ENCODE measurements at regions not wholly inside any gene's neighbourhood (a gene's known extent, or its start where the extent isn't known, plus 50 kb on each side); places are given as distances from the start of the nearest gene placed in this dataset.
"Not testable (repeated sequence)": the region's sequence is repeated elsewhere in the genome, so short reads cannot be mapped to it uniquely, and the experiment has no call there.

DNA sequence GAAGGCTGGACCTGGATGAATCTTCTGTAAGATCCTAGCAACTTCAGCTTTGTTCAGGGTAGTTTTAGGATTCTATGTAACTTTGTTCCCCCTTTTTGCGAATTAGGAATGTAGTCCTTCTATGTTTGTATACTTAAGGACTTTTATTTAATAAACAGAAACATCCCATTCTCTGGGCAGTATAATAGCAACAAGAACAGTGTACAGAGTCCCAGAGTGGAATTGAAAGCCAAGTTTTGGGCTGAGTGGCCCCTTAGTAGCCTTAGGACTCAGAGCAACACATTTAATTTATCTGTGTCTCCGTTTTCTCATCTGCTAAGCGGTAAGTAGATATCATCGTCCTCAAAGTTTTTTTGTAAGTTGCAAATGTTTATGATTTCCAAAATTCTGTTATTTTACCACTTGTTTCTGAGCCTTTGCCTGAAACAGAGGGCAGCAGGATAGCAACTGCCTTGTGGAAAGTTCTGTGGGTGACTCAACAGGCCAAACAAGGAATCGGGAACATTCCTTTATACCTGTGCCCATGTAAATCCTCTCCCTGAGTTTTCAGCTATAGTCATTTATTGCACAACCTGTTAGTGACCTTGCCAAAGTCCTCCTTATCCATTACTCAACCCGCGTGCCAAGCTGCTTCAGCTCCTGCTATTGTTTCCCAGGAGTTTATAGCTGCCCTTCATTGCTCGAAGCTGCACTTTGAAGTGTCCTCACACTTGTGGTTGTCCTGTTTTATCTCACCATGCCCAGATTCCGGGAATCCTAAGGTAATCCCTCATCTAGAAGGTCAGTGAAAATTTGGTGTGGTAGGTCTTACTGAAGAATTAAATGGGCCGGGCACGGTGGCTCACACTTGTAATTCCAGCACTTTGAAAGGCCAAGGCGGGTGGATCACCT, 199.1 kb upstream of the AHR start:
- no peak for TF ChIP-seq CTCF (IDR thresholded peaks at IDR 0.05; ENCODE audit: insufficient read depth, low read length)
- no peak overlapping the region for H3K4me3 ChIP-seq (ENCODE audit: low read depth, low read length)
- DNase-seq (ENCODE audit: low read depth) = peak; percentile 66

DNA sequence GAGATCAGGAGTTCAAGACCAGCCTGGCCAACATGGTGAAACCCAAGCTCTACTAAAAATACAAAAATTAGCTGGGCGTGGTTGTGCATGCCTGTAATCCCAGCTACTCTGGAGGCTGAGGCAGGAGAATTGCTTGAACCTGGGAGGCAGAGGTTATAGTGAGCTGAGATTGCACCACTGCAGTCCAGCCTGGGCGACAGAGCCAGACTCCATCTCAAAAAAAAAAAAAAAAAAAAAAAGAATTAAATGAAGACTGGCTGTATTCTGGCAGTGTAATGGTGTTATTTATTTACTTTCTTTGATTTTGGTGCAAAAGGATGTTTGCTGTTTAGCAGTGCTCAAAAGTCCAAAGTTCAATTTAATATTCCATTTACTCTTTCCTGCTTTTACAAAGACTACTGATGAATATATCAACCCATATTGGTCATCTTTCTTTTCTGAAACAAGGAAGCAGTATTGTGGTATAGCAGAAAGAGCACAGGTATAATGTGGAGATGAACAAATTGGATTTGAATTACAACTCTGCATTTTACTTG, 198.4 kb upstream of the AHR start:
- not testable (repeated sequence) for DNase-seq (ENCODE audit: low read depth); H3K4me3 ChIP-seq (ENCODE audit: low read depth, low read length)

- no peak for DNase-seq (ENCODE audit: low read depth)
- no peak overlapping the region for H3K4me3 ChIP-seq (ENCODE audit: low read depth, low read length)
- TF ChIP-seq CTCF (IDR thresholded peaks at IDR 0.05; ENCODE audit: insufficient read depth, low read length) = no peak
Measured at GRCh38 chr7:17101207-17101696, 197.2 kb upstream of the AHR start.

DNA sequence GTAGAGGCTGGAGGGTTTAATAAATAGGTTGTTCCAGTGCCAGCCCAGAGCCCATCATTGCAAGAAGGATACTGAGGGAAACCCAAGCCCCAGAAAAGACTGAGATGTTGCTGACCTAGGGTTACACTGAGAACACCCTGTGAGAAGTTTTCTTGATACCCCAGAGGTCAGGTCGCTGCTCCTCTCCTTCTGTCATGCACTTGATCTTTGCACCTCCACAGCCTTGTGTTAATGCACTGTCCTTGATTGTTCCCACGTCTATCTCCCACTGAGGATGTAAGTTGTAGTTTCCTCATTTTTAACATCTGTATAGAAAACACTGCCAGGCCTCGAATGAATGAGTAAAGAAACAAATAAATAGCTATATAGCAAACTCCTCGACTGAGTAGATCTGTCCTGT, 195.3 kb upstream of the AHR start:
- no peak overlapping the region for H3K4me3 ChIP-seq (ENCODE audit: low read depth, low read length)
- no peak for DNase-seq (ENCODE audit: low read depth)
- TF ChIP-seq CTCF (IDR thresholded peaks at IDR 0.05; ENCODE audit: insufficient read depth, low read length) = no peak

DNA sequence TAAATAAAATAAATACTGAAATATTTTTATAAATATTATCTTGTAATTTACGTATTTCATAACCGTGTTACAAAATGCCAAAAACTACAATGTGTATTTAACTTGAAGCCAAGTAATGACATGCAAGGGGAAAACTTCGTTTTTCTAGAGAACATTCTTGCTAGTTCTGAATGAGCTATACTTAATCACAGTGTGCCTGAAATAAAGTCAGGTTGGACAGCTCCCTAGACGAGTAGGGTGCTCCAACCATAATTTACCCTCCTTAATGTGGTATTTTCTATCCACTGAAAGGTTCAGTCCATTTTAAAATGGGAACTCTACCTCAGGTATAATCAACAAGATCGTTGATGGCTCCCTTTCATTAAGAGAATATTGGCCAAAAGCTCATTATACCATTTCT, 194.5 kb upstream of the AHR start:
- DNase-seq (ENCODE audit: low read depth) = peak; percentile 51
- H3K4me3 ChIP-seq (ENCODE audit: low read depth, low read length) = no peak overlapping the region
- TF ChIP-seq CTCF (IDR thresholded peaks at IDR 0.05; ENCODE audit: insufficient read depth, low read length) = no peak

DNA sequence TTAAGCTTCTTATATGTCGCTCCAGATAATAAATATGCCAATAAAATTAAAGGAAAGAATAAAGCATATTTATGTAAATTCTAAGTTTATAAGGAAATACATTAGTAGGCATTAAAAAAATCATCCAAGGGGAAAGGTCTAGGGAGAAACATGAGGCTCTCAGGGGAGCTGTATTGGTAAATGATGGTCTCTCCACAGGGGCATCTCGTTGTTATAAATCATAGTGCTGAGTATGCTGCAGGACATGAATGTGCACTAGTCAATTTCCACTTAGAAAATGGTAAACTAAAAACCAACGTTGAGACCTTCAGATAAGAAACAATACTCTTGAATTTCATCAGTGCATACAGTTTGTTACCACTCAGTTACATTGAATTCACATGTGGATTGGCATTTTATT, 194.0 kb upstream of the AHR start:
- TF ChIP-seq CTCF (IDR thresholded peaks at IDR 0.05; ENCODE audit: insufficient read depth, low read length) = no peak
- H3K4me3 ChIP-seq (ENCODE audit: low read depth, low read length) = no peak overlapping the region
- no peak for DNase-seq (ENCODE audit: low read depth)

DNA sequence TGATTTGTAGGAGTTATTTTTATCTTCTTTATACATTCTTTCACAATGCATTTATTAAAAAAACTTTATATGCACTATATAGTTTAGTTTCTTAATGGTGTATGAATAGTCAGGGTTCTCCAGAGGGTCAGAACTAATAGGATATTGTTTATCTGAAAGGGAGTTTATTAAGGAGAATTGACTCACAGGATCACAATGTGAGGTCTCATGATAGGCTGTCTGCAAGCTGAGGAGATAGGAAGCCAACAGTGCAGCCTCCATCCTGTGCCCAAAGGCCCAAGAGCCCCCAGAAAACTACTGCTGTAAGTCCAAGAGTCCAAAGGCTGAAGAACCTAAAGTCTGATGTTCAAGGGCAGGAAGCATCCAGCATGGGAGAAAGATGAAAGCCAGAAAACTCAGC, 192.8 kb upstream of the AHR start:
- no peak overlapping the region for H3K4me3 ChIP-seq (ENCODE audit: low read depth, low read length)
- TF ChIP-seq CTCF (IDR thresholded peaks at IDR 0.05; ENCODE audit: insufficient read depth, low read length) = no peak
- DNase-seq (ENCODE audit: low read depth) = peak; percentile 47
